Muscle of arm (tissue), 1 donor: ENCODE measurements at regions not wholly inside any gene's neighbourhood (a gene's known extent, or its start where the extent isn't known, plus 50 kb on each side); places are given as distances from the start of the nearest gene placed in this dataset.
A peak's percentile ranks its signal among the peaks of the same experiment; 100 is the strongest.

Source experiments
- DNase-seq: peaks from one replicate; pipeline ENCODE4 v3.0.0-alpha.2; 2013

DNA sequence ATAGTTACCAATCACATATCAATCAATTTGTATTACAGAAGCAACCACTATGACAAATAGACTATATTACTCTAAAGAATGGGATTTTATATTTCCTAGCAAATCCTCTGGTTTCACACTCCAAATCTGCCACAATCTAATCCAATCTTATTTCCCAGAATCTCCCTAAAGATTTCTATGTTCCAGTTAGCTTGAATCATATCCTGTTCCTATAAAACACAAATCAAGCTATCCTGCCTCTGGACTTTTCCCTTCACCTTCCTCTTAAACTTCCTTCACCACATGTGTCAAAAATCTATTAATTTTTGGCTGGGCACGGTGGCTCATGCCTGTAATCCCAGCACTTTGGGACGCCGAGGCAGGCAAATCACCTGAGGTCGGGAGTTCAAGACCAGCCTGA is 50.0 kb downstream of the PIK3C2A start:
- peak; percentile 11 for DNase-seq

DNA sequence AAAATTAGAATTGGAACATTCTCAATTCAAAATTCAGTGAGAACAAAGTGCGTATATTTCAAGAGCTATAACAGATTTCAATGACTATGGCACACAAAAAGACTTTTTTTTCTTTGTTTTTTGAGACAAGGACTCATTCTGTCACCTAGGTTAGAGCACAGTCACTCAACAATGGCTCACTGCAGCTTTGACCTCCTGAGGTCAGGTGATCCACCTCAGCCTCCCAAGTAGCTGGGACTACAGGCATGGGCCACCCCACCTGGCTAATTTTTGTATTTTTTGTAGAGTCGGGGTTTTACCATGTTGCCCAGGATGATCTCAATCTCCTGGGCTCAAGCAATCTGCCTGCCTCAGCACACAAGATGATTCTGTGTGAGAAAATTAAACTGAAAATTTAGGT is 51.5 kb downstream of the PIK3C2A start:
- no peak for DNase-seq

DNA sequence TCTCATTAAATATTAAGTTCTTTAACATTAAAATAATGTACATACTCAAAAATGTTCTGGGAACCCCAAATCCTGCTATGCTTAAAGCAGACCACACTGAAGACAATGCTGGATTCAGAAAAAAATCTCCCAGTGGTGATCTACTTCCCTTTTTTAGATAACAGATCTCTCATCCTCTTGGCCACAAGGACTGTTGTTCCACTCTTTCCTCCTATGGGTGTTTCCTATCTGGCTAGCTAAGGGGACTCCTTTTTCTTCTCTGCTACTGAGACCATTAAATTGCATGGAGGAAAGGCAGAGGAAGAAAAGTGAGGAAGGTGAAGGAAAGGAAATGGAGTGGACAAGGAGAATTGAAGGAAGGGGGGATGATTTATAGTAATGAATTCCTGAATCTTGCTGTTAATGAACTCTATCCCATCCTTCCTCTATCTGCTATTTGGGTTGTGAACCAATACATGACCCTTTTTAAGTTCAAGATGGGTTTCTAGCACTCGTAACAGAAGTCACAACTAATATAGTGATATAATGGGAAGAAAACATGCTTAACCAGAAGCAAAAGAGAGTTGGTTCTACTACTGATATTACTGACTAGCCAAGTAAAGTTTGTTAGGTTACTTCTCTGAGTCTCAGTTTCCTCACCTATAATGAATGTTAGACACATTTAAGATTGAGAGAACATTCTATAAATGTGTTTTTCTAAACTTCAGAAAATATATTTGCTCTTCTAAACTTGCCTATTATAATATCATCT is 53.2 kb downstream of the PIK3C2A start:
- no peak for DNase-seq

DNA sequence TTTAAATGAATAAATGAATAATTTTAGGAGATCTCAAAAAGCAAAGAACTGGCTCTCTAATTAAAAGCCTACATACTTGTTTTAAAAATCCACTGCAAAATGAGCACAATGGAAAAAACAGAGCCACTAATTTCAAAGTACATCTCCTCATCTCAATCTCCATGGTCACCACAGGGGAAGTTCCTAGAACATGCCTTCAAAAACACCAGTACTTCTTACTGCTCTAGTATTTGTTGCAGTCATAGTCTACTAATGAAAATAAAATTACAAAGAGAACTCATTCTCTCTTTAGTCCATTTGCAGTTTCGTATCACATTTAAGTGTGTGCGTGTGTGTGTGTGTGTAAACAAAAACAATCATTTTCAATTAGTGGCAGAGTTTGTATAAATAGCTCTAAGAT is 54.0 kb downstream of the PIK3C2A start:
- DNase-seq, result no peak

DNA sequence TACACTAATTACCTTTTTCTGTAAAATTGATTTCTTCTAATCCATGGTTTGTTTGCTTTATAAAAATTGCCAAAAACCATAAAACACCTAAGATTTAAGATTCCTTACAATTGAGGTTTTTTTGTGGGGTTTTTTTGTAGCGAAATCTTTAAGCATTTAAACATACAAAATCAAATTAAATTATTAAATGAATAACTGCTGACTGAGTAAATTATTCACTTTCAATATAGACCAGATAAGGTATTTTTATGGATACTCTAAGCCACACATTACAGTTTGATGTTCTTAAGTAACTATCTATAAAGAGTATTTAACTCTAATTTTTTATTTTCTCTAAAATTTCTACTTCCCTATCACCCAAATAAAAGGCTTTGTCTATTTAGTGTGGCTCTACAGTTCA is 55.5 kb downstream of the PIK3C2A start:
- no peak for DNase-seq

DNA sequence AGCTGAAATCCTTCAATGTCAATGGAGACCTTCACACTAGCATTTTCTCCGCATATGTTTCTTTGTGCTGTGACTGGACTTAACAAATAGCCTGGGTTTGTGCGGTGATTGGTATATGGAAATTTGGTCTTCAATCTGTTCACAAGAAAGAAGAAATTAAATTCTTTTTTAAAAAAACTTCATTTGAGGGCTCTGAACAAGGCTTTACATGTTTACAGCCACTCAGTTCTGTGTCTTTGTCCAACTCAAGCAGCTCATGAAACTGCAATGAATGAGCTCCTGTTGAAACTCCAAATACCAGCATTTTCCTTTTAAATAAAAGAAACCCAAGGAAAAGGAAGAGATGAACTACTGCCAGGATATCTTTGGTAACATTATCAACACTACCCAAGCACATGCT is 57.3 kb downstream of the PIK3C2A start:
- DNase-seq, result no peak

DNA sequence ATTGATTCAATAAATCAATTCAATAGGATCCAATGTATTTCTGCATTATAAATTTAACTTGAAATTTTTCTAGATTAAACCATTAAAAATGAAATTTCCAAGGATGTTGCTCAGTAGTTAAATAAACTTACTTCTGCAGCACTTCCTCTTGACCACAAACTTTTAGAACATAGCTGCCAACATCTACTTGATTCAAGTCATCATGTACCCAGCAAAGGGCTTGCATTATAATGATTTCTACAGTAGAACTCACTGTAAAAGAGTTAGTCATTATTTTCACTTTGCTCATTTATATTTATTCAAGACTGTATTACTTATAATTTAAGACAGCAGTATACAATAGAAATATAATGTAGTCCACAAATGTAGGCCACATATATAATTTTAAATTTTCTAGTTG is 59.2 kb downstream of the PIK3C2A start:
- no peak for DNase-seq

DNA sequence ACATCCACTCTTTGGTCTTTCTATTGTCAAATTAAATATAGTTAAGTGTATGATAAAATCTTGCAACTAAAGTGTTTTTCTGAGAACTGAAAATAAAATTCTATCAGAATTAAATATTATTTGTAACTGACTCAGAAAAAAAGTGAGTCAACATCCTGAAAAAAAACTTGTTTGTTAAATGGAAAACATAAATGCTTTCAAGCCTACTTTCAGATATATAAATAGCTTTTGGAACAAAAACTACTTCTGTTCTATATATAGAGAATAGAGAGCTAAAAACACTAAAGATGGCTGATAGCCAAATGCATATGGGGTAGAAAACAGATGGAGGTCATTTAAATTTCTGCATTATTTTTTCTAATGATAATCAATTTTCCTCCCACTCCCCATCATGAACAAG is 61.8 kb downstream of the PIK3C2A start:
- DNase-seq, result no peak

DNA sequence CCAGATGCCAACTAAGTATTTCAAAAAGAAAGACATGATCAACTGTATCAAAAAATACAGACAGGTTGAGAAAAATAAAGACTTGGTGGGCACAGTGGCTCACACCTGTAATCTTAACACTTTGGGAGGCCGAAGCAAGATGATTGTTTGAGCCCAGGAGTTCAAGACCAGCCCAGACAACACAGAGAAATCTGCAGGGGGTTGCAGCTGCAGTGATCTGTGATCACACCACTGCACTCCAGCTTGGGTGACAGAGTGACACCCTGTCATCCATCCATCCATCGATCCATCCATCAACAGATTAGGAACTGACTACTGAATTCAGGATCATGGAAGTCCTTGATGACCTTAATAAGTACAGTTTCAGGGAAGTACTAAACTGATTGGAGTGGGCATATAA is 65.0 kb upstream of the RPS13 start:
- no peak for DNase-seq

DNA sequence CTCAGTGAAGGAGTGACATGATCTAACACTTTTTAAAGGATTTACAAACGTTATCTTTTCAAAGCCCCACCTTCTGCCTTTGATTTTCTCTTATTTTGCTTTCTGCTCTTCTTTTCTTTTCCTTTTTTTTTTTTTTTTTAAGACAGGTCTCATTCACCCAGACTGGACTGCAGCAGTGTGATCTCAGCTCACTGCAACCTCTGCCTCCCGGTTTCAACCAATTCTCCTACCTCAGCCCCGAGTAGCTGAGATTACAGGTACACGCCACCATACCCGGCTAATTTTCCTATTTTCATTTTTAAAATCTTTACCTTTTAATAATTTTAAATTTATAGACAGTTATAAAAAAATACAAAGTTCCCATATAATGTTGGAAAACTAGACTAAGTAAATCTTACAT is 63.7 kb upstream of the RPS13 start:
- no peak for DNase-seq

DNA sequence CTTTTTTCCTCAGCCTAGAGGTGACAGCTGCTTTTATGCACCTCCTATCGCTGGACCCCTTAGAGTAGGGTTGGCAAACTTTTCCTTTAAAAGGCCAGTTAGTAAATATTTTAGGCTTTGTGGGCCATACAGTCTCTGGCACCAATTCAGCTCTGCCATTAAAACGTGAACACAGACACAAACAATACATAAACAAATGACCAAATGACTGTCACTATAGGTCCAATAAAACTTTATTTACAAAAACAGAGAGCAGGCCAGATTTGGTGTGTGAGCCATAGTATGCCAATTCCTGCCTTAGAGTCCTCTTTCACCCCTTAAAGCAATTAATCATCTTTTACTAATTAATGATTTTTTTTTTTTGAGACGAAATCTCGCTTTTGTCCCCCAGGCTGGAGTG is 61.1 kb upstream of the RPS13 start:
- DNase-seq, result no peak

DNA sequence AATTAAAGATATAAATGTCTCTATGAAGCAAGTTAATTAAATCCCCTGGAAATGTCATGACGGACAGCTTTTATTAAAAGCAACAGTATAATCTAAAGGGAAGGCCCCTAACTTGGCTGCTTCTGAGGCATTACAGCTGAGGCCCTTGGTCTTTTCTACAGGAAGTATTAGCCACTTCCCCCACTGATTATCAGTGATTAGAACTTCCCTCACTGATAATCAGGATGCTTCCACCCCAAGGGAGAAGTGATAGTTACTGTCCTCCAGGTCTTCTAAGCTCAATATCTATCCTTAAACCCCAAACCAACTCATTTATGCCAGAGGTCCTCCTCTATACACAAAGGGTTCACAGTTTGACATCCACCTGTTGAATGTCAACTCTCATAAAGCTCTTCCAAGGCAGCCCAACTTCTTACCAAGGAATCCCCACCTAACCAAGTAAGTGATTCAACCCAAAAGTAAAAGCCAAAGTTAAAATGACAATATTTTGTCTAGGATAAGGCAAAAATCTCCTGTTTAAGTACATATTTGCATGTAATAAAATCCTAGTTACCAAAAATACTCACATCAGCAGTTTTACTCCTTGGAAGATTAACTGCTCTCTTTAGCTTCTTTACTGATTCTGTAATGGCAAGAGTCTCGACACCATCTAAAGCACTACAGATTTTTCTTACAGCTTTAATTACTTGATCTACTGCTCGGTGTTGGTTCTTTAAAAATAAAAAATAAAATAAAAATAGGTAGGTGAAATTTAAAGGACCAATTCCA is 58.6 kb upstream of the RPS13 start:
- DNase-seq, result no peak

DNA sequence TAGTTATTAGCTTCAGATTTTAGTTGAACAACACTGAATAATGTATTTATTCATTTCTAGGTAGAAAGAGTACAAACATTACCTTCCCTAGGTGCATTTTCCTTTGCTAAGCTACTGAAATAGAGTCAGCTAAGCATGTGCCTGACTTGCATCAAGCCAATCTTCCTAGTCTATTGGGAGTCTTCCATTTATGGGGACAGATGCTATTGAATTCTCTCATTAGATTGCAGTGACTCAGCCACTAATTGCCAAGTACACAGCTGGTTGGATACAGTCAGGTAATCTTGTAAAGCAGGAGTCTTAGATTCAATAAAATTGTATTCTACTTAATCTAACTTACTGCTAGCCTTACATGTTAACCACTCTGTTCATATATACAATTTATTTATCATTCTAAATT is 55.2 kb upstream of the RPS13 start:
- DNase-seq, result no peak

DNA sequence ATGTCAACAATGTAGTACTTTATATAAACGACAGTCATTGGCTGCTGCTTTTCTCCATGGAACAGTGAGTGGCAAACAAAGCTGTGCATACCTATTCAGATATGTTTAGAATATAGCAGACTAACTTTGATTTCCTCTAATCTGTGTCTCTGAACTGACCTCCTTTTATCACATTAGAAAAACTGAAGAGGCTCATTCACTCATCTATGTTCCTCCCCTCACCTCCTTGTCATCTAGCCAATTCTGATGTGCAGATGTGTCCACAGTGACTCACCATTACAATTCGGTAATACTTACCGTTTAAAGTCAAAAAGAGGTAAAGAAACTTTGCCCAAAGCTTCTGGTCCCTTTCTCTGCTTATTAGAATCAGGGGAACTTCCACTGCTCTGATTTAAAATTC is 51.5 kb upstream of the RPS13 start:
- no peak for DNase-seq
